Uterus (tissue), 2 donors: ENCODE measurements at regions not wholly inside any gene's neighbourhood (a gene's known extent, or its start where the extent isn't known, plus 50 kb on each side); places are given as distances from the start of the nearest gene placed in this dataset.

Source experiments
- CTCF ChIP-seq, 4 experiments: fragments of 200-600 bp in 2 of 4; fragments of 450-650 bp in 2 of 4; sonication (generic) in 2 of 4; IDR thresholded peaks; one replicate each; pipeline ENCODE4 v1.5.1; 2016 to 2019; ENCODE audit warnings: antibody characterized with exemption in 4 of 4, mild to moderate bottlenecking in 2 of 4, moderate library complexity in 1 of 4
- POLR2A ChIP-seq, 2 donors: fragments of 450-650 bp; IDR thresholded peaks; one replicate each; pipeline ENCODE4 v1.6.1; 2016; ENCODE audit warnings: antibody characterized with exemption in 2 of 2, mild to moderate bottlenecking in 1 of 2, moderate library complexity in 1 of 2

- TF ChIP-seq CTCF (IDR thresholded peaks at IDR 0.05) = no peak
- no peak for TF ChIP-seq POLR2A (IDR thresholded peaks at IDR 0.05)
Measured at GRCh38 chr18:55869556-55870501, 281.8 kb upstream of the TCF4 start.
